HepG2 (cell line): ENCODE measurements at regions not wholly inside any gene's neighbourhood (a gene's known extent, or its start where the extent isn't known, plus 50 kb on each side); places are given as distances from the start of the nearest gene placed in this dataset.

Source experiments
- ATAC-seq: fragments of 200-7000 bp; cut with Tn5 transposase; 3 replicates; pipeline ENCODE4 v1.9.1; 2020; ENCODE audit warnings: mild to moderate bottlenecking, moderate library complexity
- BruUV-seq: library from RNA; stranded (reverse); fragments of 400-500 nt; replicated peaks from 2 replicates; lab custom pipeline; 2021; lab: Mats Ljungman, UMichigan
- CTCF ChIA-PET: fragments of 300-600 bp; formaldehyde crosslinking; extraction: SDS; loops from one replicate; lab custom pipeline; 2021; ENCODE audit warnings: low total read pairs, inconsistent platforms, low intra/inter-chr PET ratio; lab: Yijun Ruan, JAX
- POLR2A ChIA-PET: fragments of 350-600 bp; sonication (Branson Sonifier 250); formaldehyde crosslinking; loops from one replicate; lab custom pipeline; 2020; ENCODE audit warnings: antibody characterized with exemption, inconsistent platforms; lab: Yijun Ruan, JAX
- DNase-seq: peaks from one replicate; pipeline ENCODE4 v3.0.0-alpha.2; 2015; ENCODE audit warnings: low spot score
- FAIRE-seq: peaks from 3 replicates; lab custom pipeline; 2011; peaks lifted over from hg19 to GRCh38; lab: Jason Lieb, UNC
- H2AFZ ChIP-seq: one replicate; pipeline ENCODE4 v1.6.1; 2011; ENCODE audit warnings: low read length, inconsistent platforms
- H3K27ac ChIP-seq: fragments of 300-600 bp; 3 replicates; pipeline ENCODE4 v1.8.0; 2011; ENCODE audit warnings: mixed run types, mild to moderate bottlenecking, mixed read lengths, low read length, inconsistent platforms; ENCODE audit not compliant: insufficient read depth; ENCODE audit errors: extremely low read length
- H3K27me3 ChIP-seq, 2 experiments: fragments of 200-600 bp in 1 of 2; 2 replicates in 1 of 2; 3 replicates in 1 of 2; pipeline versions ENCODE4 v1.6.0 to v1.8.0; 2011; ENCODE audit warnings: low read length in 2 of 2, mild to moderate bottlenecking in 2 of 2, moderate library complexity in 2 of 2, inconsistent platforms in 1 of 2; ENCODE audit not compliant: insufficient read depth in 2 of 2, control insufficient read depth in 1 of 2
- H3K36me3 ChIP-seq, 2 experiments: fragments of 200-600 bp in 1 of 2; replicated peaks in 1 of 2; 2 replicates in 1 of 2; 3 replicates in 1 of 2; pipeline versions ENCODE4 v1.5.1 to v1.8.0; 2011; ENCODE audit warnings: low read length in 2 of 2, inconsistent platforms in 1 of 2; ENCODE audit not compliant: insufficient read depth in 2 of 2, control insufficient read depth in 1 of 2
- H3K4me1 ChIP-seq: 2 replicates; pipeline ENCODE4 v1.5.1; 2012; ENCODE audit warnings: low read length, inconsistent platforms; ENCODE audit not compliant: insufficient read depth
- H3K4me2 ChIP-seq: 2 replicates; pipeline ENCODE4 v1.6.0; 2011; ENCODE audit warnings: low read depth, low read length, inconsistent platforms
- H3K4me3 ChIP-seq, 3 experiments: fragments of 200-600 bp in 1 of 3; sonication (generic), shearing (Covaris generic) in 1 of 3; replicated peaks in 1 of 3; 2 replicates each; pipeline ENCODE4 v1.5.1; 2011 to 2016; ENCODE audit warnings: low read length in 3 of 3, inconsistent platforms in 2 of 3, low read depth in 2 of 3, mild to moderate bottlenecking in 2 of 3, control low read depth in 1 of 3, mixed read lengths in 1 of 3; ENCODE audit not compliant: insufficient read depth in 1 of 3
- H3K79me2 ChIP-seq: one replicate; pipeline ENCODE4 v1.6.1; 2011; ENCODE audit warnings: low read length, inconsistent platforms; ENCODE audit not compliant: insufficient read depth
- H3K9ac ChIP-seq: 2 replicates; pipeline ENCODE4 v1.6.0; 2011; ENCODE audit warnings: mild to moderate bottlenecking, low read depth, low read length, inconsistent platforms; ENCODE audit not compliant: insufficient read depth
- H3K9me3 ChIP-seq: 2 replicates; pipeline ENCODE4 v1.5.1; 2012; ENCODE audit warnings: mild to moderate bottlenecking, low read length
- H4K20me1 ChIP-seq: 2 replicates; pipeline ENCODE4 v1.6.0; 2011; ENCODE audit warnings: inconsistent platforms, mild to moderate bottlenecking, low read length, moderate library complexity; ENCODE audit not compliant: insufficient read depth
- AGO2 ChIP-seq: fragments of 200-400 bp; formaldehyde crosslinking; optimal IDR thresholded peaks from 2 replicates; pipeline ENCODE3; 2017; ENCODE audit warnings: mild to moderate bottlenecking, low read depth, low read length, moderate library complexity
- HNF4G ChIP-seq, 2 experiments: sonication (generic) in 1 of 2; formaldehyde crosslinking in 1 of 2; IDR thresholded peaks; 2 replicates each; pipeline versions ENCODE4 v1.4.0 to v1.6.1; 2011 to 2020; ENCODE audit warnings: borderline replicate concordance in 2 of 2, low read depth in 2 of 2, mild to moderate bottlenecking in 2 of 2, low read length in 1 of 2, missing genetic modification reagents in 1 of 2, moderate library complexity in 1 of 2
- MXI1 ChIP-seq: IDR thresholded peaks from 3 replicates; pipeline ENCODE4 v1.6.1; 2012; ENCODE audit warnings: low read depth, low read length, inconsistent platforms, borderline replicate concordance
- NR2F6 ChIP-seq, 2 experiments: IDR thresholded peaks; 2 replicates each; pipeline ENCODE4 v1.6.1; 2016; ENCODE audit warnings: antibody characterized with exemption in 1 of 2, mild to moderate bottlenecking in 1 of 2
- SMARCC2 ChIP-seq: fragments of 450-650 bp; IDR thresholded peaks from 2 replicates; pipeline ENCODE4 v1.6.1; 2017; ENCODE audit warnings: antibody characterized with exemption, mild to moderate bottlenecking
- SYNCRIP ChIP-seq: fragments of 200-400 bp; formaldehyde crosslinking; IDR thresholded peaks from 2 replicates; pipeline ENCODE4 v1.6.1; 2018; ENCODE audit warnings: mild to moderate bottlenecking, low read depth, low read length; ENCODE audit not compliant: insufficient read depth
- TSC22D2 ChIP-seq: sonication (generic); formaldehyde crosslinking; IDR thresholded peaks from 2 replicates; pipeline ENCODE4 v1.5.1; 2020; ENCODE audit warnings: missing genetic modification reagents, mild to moderate bottlenecking, borderline replicate concordance
- ZIK1 ChIP-seq: sonication (generic); formaldehyde crosslinking; IDR thresholded peaks from 2 replicates; pipeline ENCODE4 v1.5.0; 2020; ENCODE audit warnings: mild to moderate bottlenecking, low read depth, missing genetic modification reagents, borderline replicate concordance
- ZNF292 ChIP-seq: sonication (generic); formaldehyde crosslinking; IDR thresholded peaks from 2 replicates; pipeline ENCODE4 v1.8.1; 2022; ENCODE audit warnings: mild to moderate bottlenecking, low read depth, missing genetic modification reagents, borderline replicate concordance
- ZNF317 ChIP-seq: sonication (generic); formaldehyde crosslinking; IDR thresholded peaks from 2 replicates; pipeline ENCODE4 v1.5.0; 2020; ENCODE audit warnings: mild to moderate bottlenecking, missing genetic modification reagents
- ZNF430 ChIP-seq: sonication (generic); formaldehyde crosslinking; IDR thresholded peaks from 2 replicates; pipeline ENCODE4 v1.9.0; 2021; ENCODE audit warnings: mild to moderate bottlenecking, missing genetic modification reagents
- ZNF556 ChIP-seq: sonication (generic); formaldehyde crosslinking; IDR thresholded peaks from 2 replicates; pipeline ENCODE4 v1.4.0; 2020; ENCODE audit warnings: mild to moderate bottlenecking, missing genetic modification reagents, borderline replicate concordance
- ZSCAN29 ChIP-seq: sonication (generic); formaldehyde crosslinking; conservative IDR thresholded peaks from 2 replicates; pipeline ENCODE4 v1.4.0; 2020; ENCODE audit warnings: mild to moderate bottlenecking, missing genetic modification reagents
- ZZZ3 ChIP-seq: sonication (generic); formaldehyde crosslinking; IDR thresholded peaks from 2 replicates; pipeline ENCODE4 v1.4.0; 2020; ENCODE audit warnings: missing genetic modification reagents, mild to moderate bottlenecking, borderline replicate concordance
- WGBS: methylation state at CpG from one replicate; pipeline ENCODE4 v1.1.6; 2017; ENCODE audit warnings: low lambda C conversion rate; 5-methylcytosine and 5-hydroxymethylcytosine counted together
- in situ Hi-C: cut with HindIII; loops from 2 replicates; pipeline ENCODE4 v1.10.0; 2017; ENCODE audit warnings: low pct_unique_long_range_greater_than_20kb; ENCODE audit not compliant: extremely low pct_ligation_motif_present
- intact Hi-C: fragments of 100-400 bp; cut with micrococcal nuclease; formaldehyde crosslinking; loops from one replicate; pipeline ENCODE4 v1.10.0; 2022; ENCODE audit not compliant: unreplicated experiment
- TF ChIP-seq, protein P1 (sequence below): sonication (generic); formaldehyde crosslinking; IDR thresholded peaks from 2 replicates; pipeline ENCODE4 v1.5.0; 2020; ENCODE audit warnings: mild to moderate bottlenecking, missing genetic modification reagents, borderline replicate concordance
- TF ChIP-seq, protein P2 (sequence below): sonication (generic); formaldehyde crosslinking; IDR thresholded peaks from 2 replicates; pipeline ENCODE4 v1.5.0; 2020; ENCODE audit warnings: missing genetic modification reagents
- TF ChIP-seq, protein P3 (sequence below): sonication (generic); formaldehyde crosslinking; IDR thresholded peaks from 2 replicates; pipeline ENCODE4 v1.5.1; 2020; ENCODE audit warnings: mild to moderate bottlenecking, moderate library complexity, missing genetic modification reagents
- TF ChIP-seq, protein P4 (sequence below): IDR thresholded peaks from 2 replicates; pipeline ENCODE4 v1.6.1; 2016
- TF ChIP-seq, protein P5 (sequence below): IDR thresholded peaks from 2 replicates; pipeline ENCODE4 v1.6.1; 2016; ENCODE audit warnings: missing genetic modification reagents, missing compliant biosample characterization

DNA sequence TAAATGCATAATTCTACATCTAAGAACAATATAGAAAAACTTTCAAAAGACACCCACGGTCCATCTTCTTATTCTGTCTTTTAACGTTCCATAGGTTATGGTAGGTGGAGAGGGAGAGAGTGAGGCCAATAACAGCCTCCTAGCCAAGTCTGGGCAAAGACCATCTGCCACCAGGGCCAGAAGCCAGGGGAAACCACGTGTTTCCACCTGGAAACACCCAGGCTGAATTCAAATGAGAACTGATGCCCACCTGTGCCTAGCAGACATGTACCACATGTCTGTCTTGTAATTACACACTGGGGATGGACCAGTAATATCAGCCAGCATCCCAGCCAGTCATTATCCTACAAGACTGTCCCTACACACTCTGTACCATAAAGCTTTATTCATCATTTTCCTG is 1573.1 kb downstream of the EFNB2 start:
- Histone ChIP-seq H3K4me2 (no peak overlapping the region), H2AFZ (no peak overlapping the region), H3K4me1 (no peaks in the 10 kb centered on the region), H3K9ac (no peak overlapping the region), H4K20me1 (no peaks in the 10 kb centered on the region), H3K27ac (no peak overlapping the region), H3K4me3 (no peak overlapping the region), H3K36me3 (no peaks in the 10 kb centered on the region), H3K27me3 (no peaks in the 10 kb centered on the region), H3K9me3 (peaks cover 44% of the 10 kb centered on the region), H3K79me2 (no peaks in the 10 kb centered on the region)
- CTCF ChIA-PET: no interaction called here
- FAIRE-seq: no peak
- DNase-seq: no peak
- intact Hi-C loops: no loop called here
- in situ Hi-C loops: no loop called here
- POLR2A ChIA-PET: no interaction called here
- ATAC-seq: no peak
- 2% methylated on average over 3 of the region's 3 CpGs for WGBS
- BruUV-seq: no TSS peak
- TF ChIP-seq ZSCAN29 (CRISPR knock-in tag) (no peak), MXI1 (no peak), ZNF317 (no peak), NR2F6 (IDR thresholded peaks at IDR 0.05) (no peak), NR2F6 (CRISPR knock-in tag; IDR thresholded peaks at IDR 0.05) (no peak), AGO2 (no peak), TSC22D2 (no peak), ZZZ3 (CRISPR knock-in tag) (no peak), ZNF292 (CRISPR knock-in tag) (no peak), ZIK1 (no peak), SMARCC2 (no peak), ZNF430 (CRISPR knock-in tag) (no peak), HNF4G (IDR thresholded peaks at IDR 0.05; ENCODE audit: borderline replicate concordance, low read depth, low read length) (no peak), HNF4G (CRISPR knock-in tag; IDR thresholded peaks at IDR 0.05; ENCODE audit: borderline replicate concordance, low read depth) (no peak), ZNF556 (CRISPR knock-in tag) (no peak), SYNCRIP (no peak)
- TF ChIP-seq, protein P1, sequence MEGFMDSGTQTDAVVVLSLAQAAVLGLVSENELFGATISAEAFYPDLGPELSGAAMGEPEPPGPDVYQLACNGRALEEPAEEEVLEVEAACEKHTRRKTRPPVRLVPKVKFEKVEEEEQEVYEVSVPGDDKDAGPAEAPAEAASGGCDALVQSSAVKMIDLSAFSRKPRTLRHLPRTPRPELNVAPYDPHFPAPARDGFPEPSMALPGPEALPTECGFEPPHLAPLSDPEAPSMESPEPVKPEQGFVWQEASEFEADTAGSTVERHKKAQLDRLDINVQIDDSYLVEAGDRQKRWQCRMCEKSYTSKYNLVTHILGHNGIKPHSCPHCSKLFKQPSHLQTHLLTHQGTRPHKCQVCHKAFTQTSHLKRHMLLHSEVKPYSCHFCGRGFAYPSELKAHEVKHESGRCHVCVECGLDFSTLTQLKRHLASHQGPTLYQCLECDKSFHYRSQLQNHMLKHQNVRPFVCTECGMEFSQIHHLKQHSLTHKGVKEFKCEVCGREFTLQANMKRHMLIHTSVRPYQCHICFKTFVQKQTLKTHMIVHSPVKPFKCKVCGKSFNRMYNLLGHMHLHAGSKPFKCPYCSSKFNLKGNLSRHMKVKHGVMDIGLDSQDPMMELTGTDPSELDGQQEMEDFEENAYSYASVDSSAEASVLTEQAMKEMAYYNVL (CRISPR knock-in tag): no peak
- TF ChIP-seq, protein P2, sequence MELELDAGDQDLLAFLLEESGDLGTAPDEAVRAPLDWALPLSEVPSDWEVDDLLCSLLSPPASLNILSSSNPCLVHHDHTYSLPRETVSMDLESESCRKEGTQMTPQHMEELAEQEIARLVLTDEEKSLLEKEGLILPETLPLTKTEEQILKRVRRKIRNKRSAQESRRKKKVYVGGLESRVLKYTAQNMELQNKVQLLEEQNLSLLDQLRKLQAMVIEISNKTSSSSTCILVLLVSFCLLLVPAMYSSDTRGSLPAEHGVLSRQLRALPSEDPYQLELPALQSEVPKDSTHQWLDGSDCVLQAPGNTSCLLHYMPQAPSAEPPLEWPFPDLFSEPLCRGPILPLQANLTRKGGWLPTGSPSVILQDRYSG (CRISPR knock-in tag): no peak
- TF ChIP-seq, protein P3, sequence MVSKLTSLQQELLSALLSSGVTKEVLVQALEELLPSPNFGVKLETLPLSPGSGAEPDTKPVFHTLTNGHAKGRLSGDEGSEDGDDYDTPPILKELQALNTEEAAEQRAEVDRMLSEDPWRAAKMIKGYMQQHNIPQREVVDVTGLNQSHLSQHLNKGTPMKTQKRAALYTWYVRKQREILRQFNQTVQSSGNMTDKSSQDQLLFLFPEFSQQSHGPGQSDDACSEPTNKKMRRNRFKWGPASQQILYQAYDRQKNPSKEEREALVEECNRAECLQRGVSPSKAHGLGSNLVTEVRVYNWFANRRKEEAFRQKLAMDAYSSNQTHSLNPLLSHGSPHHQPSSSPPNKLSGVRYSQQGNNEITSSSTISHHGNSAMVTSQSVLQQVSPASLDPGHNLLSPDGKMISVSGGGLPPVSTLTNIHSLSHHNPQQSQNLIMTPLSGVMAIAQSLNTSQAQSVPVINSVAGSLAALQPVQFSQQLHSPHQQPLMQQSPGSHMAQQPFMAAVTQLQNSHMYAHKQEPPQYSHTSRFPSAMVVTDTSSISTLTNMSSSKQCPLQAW (CRISPR knock-in tag): no peak
- TF ChIP-seq, protein P4, sequence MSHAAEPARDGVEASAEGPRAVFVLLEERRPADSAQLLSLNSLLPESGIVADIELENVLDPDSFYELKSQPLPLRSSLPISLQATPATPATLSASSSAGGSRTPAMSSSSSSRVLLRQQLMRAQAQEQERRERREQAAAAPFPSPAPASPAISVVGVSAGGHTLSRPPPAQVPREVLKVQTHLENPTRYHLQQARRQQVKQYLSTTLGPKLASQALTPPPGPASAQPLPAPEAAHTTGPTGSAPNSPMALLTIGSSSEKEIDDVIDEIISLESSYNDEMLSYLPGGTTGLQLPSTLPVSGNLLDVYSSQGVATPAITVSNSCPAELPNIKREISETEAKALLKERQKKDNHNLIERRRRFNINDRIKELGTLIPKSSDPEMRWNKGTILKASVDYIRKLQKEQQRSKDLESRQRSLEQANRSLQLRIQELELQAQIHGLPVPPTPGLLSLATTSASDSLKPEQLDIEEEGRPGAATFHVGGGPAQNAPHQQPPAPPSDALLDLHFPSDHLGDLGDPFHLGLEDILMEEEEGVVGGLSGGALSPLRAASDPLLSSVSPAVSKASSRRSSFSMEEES (CRISPR knock-in tag): no peak
- TF ChIP-seq, protein P5, sequence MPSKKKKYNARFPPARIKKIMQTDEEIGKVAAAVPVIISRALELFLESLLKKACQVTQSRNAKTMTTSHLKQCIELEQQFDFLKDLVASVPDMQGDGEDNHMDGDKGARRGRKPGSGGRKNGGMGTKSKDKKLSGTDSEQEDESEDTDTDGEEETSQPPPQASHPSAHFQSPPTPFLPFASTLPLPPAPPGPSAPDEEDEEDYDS (CRISPR knock-in tag): no peak
